HG03159 (cell line): ENCODE measurements at regions not wholly inside any gene's neighbourhood (a gene's known extent, or its start where the extent isn't known, plus 50 kb on each side); places are given as distances from the start of the nearest gene placed in this dataset.

Source experiments
- ATAC-seq: cut with Tn5 transposase; IDR thresholded peaks from one replicate; pipeline ENCODE4 v1.9.1; 2021; ENCODE audit warnings: mild to moderate bottlenecking, moderate library complexity; ENCODE audit not compliant: unreplicated experiment

DNA sequence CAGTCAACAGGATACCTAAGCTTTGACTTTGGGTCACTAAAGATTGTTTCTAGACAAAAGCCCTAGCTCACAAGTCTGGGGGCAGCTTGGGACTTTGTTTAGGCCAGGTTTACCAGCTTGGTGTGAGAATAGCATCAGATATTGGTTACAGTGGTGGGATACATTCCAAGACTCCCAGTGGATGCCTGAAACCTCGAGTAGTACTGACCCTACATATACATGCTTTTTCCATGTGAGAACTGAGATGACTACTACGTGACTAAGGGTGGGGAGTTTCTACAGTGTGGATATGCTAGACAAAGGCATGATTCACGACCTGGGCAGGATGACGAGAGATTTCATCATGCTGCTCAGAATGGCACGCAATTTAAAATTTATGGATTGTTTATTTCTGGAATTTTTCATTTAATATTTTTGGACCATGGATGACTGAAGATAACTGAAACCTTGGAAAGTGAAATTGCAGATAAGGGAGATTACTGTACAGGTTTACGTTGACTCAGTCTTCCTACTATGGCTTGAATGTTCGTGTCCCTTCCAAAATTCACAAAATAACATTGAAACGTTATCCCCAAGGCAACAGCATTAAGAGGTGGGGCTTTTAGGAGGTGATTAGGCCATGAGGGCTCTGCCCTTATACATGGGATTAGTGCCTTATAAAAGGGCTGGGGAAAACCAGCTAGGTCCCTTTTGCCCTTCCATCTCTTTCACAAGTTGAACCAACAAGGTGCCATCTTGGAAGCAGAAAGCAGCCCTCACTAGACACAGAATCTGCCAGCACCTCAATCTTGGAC lies 50.2 kb upstream of the CTAGE1 start:
- ATAC-seq, result no peak

- ATAC-seq, result no peak
Measured at GRCh38 chr18:22468554-22468891, 50.8 kb upstream of the CTAGE1 start.

DNA sequence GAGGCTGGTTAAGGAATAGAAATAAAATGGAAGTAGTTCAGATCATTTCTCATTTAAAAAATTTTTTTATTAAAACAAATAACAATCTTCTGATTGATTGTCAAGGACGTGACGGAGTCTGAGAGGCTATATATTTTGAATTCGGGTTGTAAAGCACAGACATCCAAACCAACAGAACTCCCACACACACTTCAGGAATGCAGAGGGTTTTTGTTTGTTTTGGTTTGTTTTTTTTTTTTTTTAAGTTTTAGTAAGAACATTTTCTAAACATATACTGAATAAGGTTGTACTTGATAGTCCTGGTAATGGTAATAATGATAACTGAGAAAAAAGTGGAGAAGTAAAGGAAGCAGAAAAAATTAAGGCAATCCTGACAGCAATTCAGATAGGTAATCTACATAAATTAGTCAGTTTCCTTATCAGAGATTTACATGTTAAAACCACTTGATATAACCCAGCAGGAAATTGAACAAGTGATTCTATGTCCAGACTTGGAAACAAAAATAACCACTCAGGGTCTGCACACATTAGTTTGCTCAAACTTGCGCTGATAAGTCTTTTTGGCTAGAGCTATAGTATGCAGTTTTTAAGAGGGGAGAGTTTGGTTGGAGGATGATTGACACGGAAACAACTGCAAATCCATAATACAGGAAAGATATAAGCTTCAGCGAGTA lies 51.5 kb upstream of the CTAGE1 start:
- ATAC-seq, result no peak

DNA sequence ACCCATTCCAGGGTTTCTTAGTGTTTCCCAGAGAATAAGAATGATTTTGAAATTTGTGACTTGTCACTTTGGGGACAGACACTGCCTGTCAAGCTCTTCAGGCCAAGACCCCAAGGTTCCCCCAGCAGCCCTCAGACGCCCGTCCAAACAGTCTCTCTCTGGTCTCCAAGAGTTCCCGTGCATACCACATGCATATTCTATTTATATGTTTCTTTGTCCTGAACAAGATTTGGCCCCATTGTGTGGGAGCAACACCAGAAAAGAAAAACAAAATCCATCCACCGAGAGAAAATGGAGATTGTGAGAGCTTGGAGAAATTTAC lies 52.2 kb upstream of the CTAGE1 start:
- ATAC-seq, result no peak

DNA sequence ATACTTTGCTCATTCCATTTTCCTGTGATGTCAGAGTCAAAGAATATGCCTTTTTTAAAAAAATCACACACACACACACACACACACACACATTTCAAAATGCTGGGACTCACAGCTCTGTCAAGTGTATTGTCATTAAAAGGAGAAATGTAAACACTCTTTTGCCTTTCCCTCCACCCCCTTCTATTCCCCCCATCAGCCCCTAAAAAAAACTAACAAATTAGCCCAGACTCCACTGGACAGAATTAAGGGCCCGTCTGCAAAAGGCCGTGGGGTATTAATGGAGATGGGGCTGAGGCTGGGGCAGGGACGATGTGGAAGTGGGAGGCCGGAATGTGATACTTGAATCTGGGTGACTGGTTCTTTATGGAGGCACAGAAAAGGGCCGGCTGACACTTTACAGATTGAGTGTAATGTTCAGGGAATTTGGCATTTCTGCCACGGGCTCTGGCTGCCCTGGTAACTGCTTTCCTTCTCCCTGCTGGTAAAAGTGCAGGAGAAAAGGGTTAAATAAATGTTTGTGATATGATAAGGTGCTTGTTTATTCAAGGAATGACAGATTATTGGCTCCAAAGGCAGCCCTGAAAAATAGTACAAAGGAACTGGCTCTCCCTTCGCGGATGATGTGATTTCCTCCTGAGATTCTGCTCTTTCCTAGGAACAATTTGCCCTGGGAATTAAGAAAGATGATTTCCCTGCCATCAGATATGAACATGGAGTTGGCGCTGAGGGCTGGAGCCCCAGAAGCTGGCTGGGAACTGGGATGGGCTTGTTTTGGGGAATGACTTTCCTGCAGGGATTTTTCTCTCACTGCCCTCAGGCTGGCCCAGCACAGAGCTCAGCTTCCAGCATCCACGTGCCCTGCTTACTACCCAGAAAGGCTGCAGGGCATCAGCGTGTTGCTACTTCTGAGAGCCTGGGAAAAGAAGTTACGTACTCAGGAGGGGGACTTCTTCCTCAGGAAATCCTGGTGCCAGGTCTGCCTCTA lies 52.8 kb upstream of the CTAGE1 start:
- ATAC-seq, result no peak

DNA sequence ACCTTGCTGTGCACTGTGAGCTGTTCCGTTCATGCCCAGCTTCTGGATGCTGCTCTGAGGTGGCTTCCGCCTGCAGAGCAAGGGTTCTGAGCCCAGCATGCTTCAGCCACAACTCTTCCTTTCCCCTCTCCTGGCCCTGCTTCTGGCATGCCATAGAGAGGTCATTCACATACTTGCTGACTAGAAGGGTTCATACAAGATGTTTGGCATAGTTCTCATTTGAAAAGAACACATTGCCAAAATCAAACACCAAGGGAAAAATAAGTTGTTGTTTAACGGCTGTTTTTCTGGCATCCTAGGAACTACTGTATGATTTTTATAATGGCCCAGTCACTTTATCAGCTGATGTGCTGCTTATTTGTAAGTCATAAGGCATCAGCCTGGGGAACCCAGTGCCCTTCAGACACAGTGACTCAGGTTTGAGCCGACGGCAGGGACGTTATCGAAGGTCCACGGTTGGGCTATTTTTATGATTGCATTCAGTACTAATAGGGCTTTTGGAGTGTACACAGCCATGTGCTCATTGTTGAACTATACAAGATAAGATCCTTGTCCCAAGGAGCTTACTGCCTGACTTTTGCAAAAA lies 53.9 kb upstream of the CTAGE1 start:
- ATAC-seq, result no peak

- ATAC-seq, result no peak
Measured at GRCh38 chr18:22473366-22473765, 55.7 kb upstream of the CTAGE1 start.

GRCh38 chr18:22475426-22476100 lies 57.8 kb upstream of the CTAGE1 start:
- ATAC-seq, result no peak

- ATAC-seq, result no peak
Measured at GRCh38 chr18:22477222-22477621, 59.5 kb upstream of the CTAGE1 start.

GRCh38 chr18:22482948-22483347 lies 65.2 kb upstream of the CTAGE1 start:
- ATAC-seq, result no peak

DNA sequence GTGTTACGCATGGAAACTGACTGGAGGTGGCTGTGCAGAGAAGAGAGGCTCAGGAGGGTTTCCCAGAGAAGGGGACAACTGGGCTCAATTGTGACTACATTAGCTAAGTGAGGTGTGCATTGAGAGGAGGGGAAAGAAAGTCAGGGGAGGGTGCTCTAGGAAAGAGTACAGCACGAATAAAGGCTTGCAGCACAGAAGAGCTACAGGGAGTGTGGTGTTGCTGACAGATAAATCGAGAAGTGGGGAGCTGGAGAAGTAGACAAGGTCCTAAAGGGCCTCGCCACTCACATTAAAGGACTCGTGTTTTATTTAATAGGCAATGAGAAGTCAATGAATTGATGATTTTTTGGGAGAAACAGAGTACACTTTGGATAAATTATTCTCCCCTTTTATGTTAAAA lies 65.7 kb upstream of the CTAGE1 start:
- ATAC-seq, result no peak

GRCh38 chr18:22484471-22484870 lies 66.8 kb upstream of the CTAGE1 start:
- no peak for ATAC-seq

DNA sequence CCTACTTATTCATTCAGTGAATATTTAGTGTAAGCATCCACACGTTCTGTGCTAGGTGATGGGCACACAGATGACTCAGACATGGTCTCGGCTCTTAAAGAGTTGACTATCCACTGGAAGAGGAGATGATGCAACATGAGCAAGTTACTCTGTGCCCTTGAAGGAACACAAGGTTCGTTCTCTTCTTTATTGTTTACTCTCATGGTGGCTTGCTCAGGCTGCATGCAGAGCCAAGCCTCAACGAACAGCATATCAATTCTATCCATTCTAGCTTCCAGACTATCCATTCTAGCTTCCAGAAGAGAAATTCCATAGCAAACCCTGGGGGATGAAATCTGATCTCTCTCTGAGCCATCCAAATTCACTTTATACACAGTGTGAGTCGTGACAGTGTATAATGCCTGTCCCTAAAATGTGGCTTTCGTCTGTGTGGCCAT lies 68.1 kb upstream of the CTAGE1 start:
- ATAC-seq, result no peak

DNA sequence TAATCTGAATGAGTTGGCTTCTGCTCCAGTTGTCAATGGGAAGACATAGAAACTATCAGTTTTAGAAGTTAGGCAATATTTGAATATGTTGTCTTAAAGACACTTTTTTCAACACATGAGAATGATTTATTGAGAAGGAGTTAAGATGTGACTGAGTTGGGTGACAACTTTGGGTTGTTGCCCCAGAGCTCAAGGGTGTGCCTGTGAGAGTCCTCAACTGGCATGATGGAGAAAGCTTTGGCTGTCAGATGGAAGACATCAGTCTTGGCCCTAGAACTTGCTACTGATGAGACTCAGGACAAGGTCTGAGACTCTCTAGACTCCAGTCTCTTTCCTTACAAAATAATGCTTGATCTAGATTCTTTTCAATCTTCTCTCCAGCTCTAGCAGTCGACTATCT lies 69.0 kb upstream of the CTAGE1 start:
- no peak for ATAC-seq

DNA sequence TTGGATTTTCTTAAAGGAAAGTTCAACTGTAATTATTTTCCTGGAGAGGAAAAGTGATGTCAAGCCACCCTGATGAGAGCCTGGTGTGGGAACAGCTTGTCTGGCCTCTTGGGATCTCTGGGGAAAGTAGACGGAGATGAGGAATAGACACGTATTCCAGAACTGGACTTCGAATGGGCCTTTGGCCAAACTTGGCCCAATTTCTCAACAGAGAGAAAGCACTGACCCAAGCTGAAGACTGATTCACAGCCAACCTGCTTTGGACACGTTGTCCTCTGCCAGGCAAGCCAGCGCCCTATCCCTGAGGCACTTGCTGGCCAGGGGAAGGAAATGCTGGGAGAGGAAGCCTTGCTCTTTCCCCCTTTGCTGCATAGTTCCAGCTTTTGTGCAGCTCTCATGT lies 70.8 kb upstream of the CTAGE1 start:
- ATAC-seq, result no peak

- no peak for ATAC-seq
Measured at GRCh38 chr18:22489704-22490103, 72.0 kb upstream of the CTAGE1 start.

GRCh38 chr18:22490429-22490846 lies 72.7 kb upstream of the CTAGE1 start:
- ATAC-seq, result no peak

GRCh38 chr18:22493255-22493654 lies 75.5 kb upstream of the CTAGE1 start:
- no peak for ATAC-seq

- no peak for ATAC-seq
Measured at GRCh38 chr18:22493940-22494339, 76.2 kb upstream of the CTAGE1 start.

GRCh38 chr18:22494771-22495170 lies 77.1 kb upstream of the CTAGE1 start:
- no peak for ATAC-seq

- ATAC-seq, result no peak
Measured at GRCh38 chr18:22499421-22499820, 81.7 kb upstream of the CTAGE1 start.
